Transverse colon (tissue), 4 donors: ENCODE measurements at regions not wholly inside any gene's neighbourhood (a gene's known extent, or its start where the extent isn't known, plus 50 kb on each side); places are given as distances from the start of the nearest gene placed in this dataset.

Experiments
- DNase-seq: peaks from one replicate; pipeline ENCODE4 v3.0.0-alpha.2; 2019
- H3K27ac ChIP-seq, 4 donors: fragments of 200-600 bp; sonication (generic); 2 replicates each; pipeline ENCODE4 v1.5.1; 2016 to 2018; ENCODE audit warnings: inconsistent platforms in 4 of 4
- H3K27me3 ChIP-seq: fragments of 200-600 bp; sonication (generic); 2 replicates; pipeline ENCODE4 v1.5.1; 2017; ENCODE audit warnings: inconsistent platforms
- H3K36me3 ChIP-seq, 4 donors: fragments of 200-600 bp; sonication (generic); 2 replicates each; pipeline ENCODE4 v1.5.1; 2017 to 2019; ENCODE audit warnings: inconsistent platforms in 4 of 4
- H3K4me1 ChIP-seq, 4 donors: fragments of 200-600 bp; sonication (generic); 2 replicates each; pipeline ENCODE4 v1.5.1; 2017 to 2020; ENCODE audit warnings: inconsistent platforms in 4 of 4
- H3K4me3 ChIP-seq, 4 donors: fragments of 200-600 bp; sonication (generic); 1 replicate in 1 of 4; 2 replicates in 3 of 4; pipeline versions ENCODE4 v1.5.1 to v1.6.1; 2017 to 2019; ENCODE audit warnings: inconsistent platforms in 4 of 4
- H3K9me3 ChIP-seq, 2 donors: fragments of 200-600 bp; sonication (generic); 2 replicates each; pipeline ENCODE4 v1.5.1; 2017 to 2019; ENCODE audit warnings: inconsistent platforms in 2 of 2
- EP300 ChIP-seq: sonication (generic); formaldehyde crosslinking; IDR thresholded peaks from one replicate; pipeline ENCODE4 v1.6.1; 2017; ENCODE audit warnings: antibody characterized with exemption, low read depth
- POLR2A ChIP-seq: fragments of 450-650 bp; IDR thresholded peaks from one replicate; pipeline ENCODE4 v1.6.1; 2016; ENCODE audit warnings: antibody characterized with exemption, mild to moderate bottlenecking, moderate library complexity
- POLR2AphosphoS5 ChIP-seq, 3 donors: sonication (generic); formaldehyde crosslinking; IDR thresholded peaks; one replicate each; pipeline ENCODE4 v1.6.1; 2016; ENCODE audit warnings: antibody characterized with exemption in 3 of 3
- WGBS, 2 donors: methylation state at CpG; one replicate each; pipeline ENCODE4 v1.1.5; 2018; ENCODE audit warnings: low coverage in 1 of 2; 5-methylcytosine and 5-hydroxymethylcytosine counted together
- in situ Hi-C, 4 donors: fragments of 200-750 bp; cut with MboI; loops; one replicate each; pipeline versions ENCODE4 v1.15.0 to v1.15.1; 2017; ENCODE audit warnings: low sequenced_read_pairs in 3 of 4, low pct_ligation_motif_present in 1 of 4, low pct_unique_long_range_greater_than_20kb in 1 of 4
- intact Hi-C: fragments of 100-400 bp; cut with DNase I; formaldehyde crosslinking; loops from one replicate; pipeline ENCODE4 v1.15.1; 2023; ENCODE audit warnings: low total_unique reads
- TF ChIP-seq, protein P1 (sequence below), 5 experiments: fragments of 200-600 bp in 3 of 5; fragments of 450-650 bp in 2 of 5; sonication (generic) in 3 of 5; IDR thresholded peaks; 1 replicate in 2 of 5; 2 replicates in 3 of 5; pipeline ENCODE4 v1.5.1; 2016 to 2017; ENCODE audit warnings: antibody characterized with exemption in 5 of 5, inconsistent platforms in 3 of 5, mild to moderate bottlenecking in 2 of 5, moderate library complexity in 1 of 5

DNA sequence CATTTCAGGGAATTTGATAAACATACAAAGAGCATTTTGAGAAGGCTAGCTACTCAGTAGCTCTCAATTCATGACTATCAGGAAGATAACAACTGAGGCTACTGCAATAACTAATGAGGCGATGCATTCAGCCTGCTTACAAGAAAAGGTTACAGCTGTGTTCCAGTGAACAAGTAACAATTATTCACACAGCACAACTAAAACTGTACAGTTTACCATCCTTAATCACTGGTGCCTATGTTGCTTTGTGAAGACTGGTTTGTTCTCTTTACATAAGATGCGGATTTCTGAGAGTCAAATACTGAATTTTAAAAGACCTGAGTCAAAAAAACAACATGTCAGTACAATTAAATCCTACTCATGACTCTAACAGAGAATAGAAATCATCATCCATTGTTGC, 526.3 kb downstream of the OTOL1 start:
- WGBS, 2 donors, result 82 to 86% methylated on average over 2 of the region's 2 CpGs
- Histone ChIP-seq H3K36me3 (no peaks in the 10 kb centered on the region), H3K27ac (no peak overlapping the region), H3K9me3 (peaks cover 0 to under 1% of the 10 kb centered on the region in 2 donors), H3K27me3 (no peaks in the 10 kb centered on the region), H3K4me1 (no peaks in the 10 kb centered on the region), H3K4me3 (no peak overlapping the region)
- TF ChIP-seq POLR2AphosphoS5 (IDR thresholded peaks at IDR 0.05) (no peak), POLR2A (no peak), EP300 (no peak)
- no peak for DNase-seq
- in situ Hi-C loops (no loop called here), intact Hi-C loops (no loop called here)

DNA sequence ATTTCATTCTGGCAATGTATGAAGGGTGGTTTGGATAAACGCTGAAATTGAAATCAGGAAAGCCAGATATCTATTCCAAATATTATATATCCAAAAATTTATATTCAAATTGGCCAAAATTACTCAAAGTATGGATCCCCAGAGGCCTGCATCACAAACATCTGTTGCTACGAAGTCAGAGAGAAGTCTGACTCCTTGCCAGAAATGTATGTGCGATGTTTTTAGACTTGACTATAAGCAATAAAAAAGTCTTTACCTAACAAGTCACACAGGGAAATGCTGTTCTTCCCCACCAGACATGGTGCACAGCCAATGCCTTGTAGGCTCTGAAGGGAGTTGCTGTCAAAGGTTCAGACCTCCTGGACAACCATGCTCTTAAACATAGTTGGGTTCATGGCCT, 533.1 kb downstream of the OTOL1 start:
- no peaks in the 10 kb centered on the region for H3K4me1 ChIP-seq
- TF ChIP-seq POLR2AphosphoS5 (IDR thresholded peaks at IDR 0.05), result no peak
- TF ChIP-seq, protein P1, sequence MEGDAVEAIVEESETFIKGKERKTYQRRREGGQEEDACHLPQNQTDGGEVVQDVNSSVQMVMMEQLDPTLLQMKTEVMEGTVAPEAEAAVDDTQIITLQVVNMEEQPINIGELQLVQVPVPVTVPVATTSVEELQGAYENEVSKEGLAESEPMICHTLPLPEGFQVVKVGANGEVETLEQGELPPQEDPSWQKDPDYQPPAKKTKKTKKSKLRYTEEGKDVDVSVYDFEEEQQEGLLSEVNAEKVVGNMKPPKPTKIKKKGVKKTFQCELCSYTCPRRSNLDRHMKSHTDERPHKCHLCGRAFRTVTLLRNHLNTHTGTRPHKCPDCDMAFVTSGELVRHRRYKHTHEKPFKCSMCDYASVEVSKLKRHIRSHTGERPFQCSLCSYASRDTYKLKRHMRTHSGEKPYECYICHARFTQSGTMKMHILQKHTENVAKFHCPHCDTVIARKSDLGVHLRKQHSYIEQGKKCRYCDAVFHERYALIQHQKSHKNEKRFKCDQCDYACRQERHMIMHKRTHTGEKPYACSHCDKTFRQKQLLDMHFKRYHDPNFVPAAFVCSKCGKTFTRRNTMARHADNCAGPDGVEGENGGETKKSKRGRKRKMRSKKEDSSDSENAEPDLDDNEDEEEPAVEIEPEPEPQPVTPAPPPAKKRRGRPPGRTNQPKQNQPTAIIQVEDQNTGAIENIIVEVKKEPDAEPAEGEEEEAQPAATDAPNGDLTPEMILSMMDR (IDR thresholded peaks at IDR 0.05), result no peak
- TF ChIP-seq EP300, result no peak
- TF ChIP-seq POLR2A, result no peak
- peaks cover 0 to 4% of the 10 kb centered on the region in 2 donors for H3K9me3 ChIP-seq
- H3K4me3 ChIP-seq, result no peak overlapping the region
- no peaks in the 10 kb centered on the region for H3K27me3 ChIP-seq
- no peak for DNase-seq
- H3K27ac ChIP-seq, result no peak overlapping the region
- 83% methylated on average over 2 to 3 of the region's 3 CpGs for WGBS, 2 donors
- H3K36me3 ChIP-seq, result no peaks in the 10 kb centered on the region
- in situ Hi-C loops (no loop called here), intact Hi-C loops (no loop called here)

DNA sequence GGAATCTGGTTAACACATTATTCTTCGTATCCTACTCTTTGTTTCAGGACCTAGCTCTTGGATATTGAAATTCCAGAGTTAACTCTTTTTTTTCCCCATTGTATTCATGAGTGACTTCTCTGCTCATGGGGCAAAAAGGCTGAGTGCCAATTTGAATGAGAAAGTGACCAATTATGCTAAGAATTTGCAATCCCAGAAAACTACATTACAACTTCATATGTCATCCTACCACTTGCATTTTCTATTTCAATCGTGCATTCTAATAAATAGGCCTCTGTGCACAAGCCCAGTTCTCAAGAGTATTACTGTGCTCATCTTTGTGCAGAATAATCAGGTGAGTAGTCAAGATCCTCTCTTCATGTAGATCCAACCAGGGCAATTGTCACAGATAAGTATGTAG, 537.8 kb downstream of the OTOL1 start:
- no peak for DNase-seq
- TF ChIP-seq POLR2A (no peak), EP300 (no peak)
- H3K27me3 ChIP-seq, result no peaks in the 10 kb centered on the region
- no peaks in the 10 kb centered on the region for H3K4me1 ChIP-seq
- no peak overlapping the region for H3K4me3 ChIP-seq
- in situ Hi-C loops (no loop called here), intact Hi-C loops (no loop called here)
- 65 to 73% methylated on average over 2 of the region's 2 CpGs for WGBS, 2 donors
- H3K9me3 ChIP-seq, result no peaks in the 10 kb centered on the region
- H3K27ac ChIP-seq, result no peak overlapping the region
- no peaks in the 10 kb centered on the region for H3K36me3 ChIP-seq

DNA sequence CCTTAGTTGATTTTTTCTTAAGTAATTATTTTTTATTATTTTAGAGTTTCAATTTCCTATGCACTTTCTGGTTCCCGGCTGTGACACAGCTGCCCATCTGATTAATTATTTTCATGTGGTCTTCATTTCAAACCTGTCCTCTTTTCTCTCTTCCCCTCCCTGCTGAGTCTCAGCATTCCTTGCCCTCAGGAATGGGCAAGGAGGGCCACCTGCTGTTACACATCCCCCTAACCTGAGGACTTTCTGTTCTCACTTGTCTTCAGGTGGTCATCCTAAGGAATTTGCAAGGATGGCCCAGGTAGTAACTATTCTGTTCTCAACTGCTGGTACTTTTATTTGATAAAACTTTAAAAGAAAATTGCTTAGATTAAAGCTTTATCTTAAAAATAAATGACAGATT, 545.0 kb downstream of the OTOL1 start:
- Histone ChIP-seq H3K27me3 (no peaks in the 10 kb centered on the region), H3K9me3 (no peaks in the 10 kb centered on the region), H3K36me3 (no peaks in the 10 kb centered on the region), H3K27ac (no peak overlapping the region), H3K4me3 (no peak overlapping the region), H3K4me1 (no peaks in the 10 kb centered on the region)
- no peak for DNase-seq
- intact Hi-C loops (no loop called here), in situ Hi-C loops (no loop called here)
- WGBS, 2 donors, result 60 to 90% methylated on average over 1 of the region's 1 CpG
- TF ChIP-seq, protein P1 (IDR thresholded peaks at IDR 0.05), result no peak
- no peak for TF ChIP-seq POLR2A
- no peak for TF ChIP-seq EP300
- no peak for TF ChIP-seq POLR2AphosphoS5 (IDR thresholded peaks at IDR 0.05)

DNA sequence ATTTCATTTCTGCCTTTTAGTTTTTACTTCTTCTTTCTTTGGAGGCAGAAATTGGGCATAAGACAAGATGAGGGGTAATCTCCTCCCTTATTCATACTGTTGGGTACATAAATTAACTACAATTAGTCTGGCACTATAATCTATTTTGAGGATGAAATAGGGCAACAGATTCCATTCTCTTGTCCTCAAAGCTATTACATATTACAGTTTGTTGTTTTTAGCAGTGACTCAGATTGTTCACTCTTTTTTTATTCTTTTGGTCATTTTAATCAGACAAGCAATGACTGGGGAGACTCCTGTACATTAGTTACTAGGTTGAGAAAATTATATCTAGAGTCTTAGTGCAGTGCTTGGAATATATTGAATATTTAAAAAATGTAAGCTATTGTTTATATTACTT, 556.0 kb downstream of the OTOL1 start:
- intact Hi-C loops, result no loop called here
- no peaks in the 10 kb centered on the region for H3K36me3 ChIP-seq
- DNase-seq, result no peak
- H3K27ac ChIP-seq, result no peak overlapping the region
- no peaks in the 10 kb centered on the region for H3K9me3 ChIP-seq
- no peaks in the 10 kb centered on the region for H3K4me1 ChIP-seq
- in situ Hi-C loops, result no loop called here
- TF ChIP-seq EP300 (no peak), POLR2A (no peak), POLR2AphosphoS5 (IDR thresholded peaks at IDR 0.05) (no peak)
- TF ChIP-seq, protein P1 (IDR thresholded peaks at IDR 0.05), result no peak
- no peak overlapping the region for H3K4me3 ChIP-seq
- no peaks in the 10 kb centered on the region for H3K27me3 ChIP-seq
